ENCODE measurements at regions not wholly inside any gene's neighbourhood (a gene's known extent, or its start where the extent isn't known, plus 50 kb on each side); places are given as distances from the start of the nearest gene placed in this dataset.

- no peak for ATAC-seq
- Histone ChIP-seq H3K9ac (ENCODE audit: low read length) (no peak overlapping the region), H2AFZ (ENCODE audit: low read depth, low read length, poor library complexity, severe bottlenecking) (no peak overlapping the region), H3K9me3 (ENCODE audit: control insufficient read depth in 1 of 2, insufficient read depth in 1 of 2, low read depth in 1 of 2, low read length in 2 of 2) (peaks cover 15 to 40% of the 10 kb centered on the region in 2 experiments; a peak in 2 of 4 replicates), H3K9me2 (ENCODE audit: insufficient read depth) (no peaks in the 10 kb centered on the region), H4K20me1 (ENCODE audit: insufficient read depth) (no peaks in the 10 kb centered on the region), H3K27ac (ENCODE audit: low read depth, low read length) (no peak overlapping the region), H3K4me2 (ENCODE audit: low read length) (no peak overlapping the region), H3K79me2 (ENCODE audit: insufficient read depth, low read length) (no peaks in the 10 kb centered on the region), H3K4me3 (replicated peaks in 1 of 2; ENCODE audit: low read depth in 1 of 2, low read length in 2 of 2) (no peak overlapping the region), H3K36me3 (ENCODE audit: control insufficient read depth in 1 of 2, insufficient read depth in 2 of 2, low read length in 2 of 2) (no peaks in the 10 kb centered on the region), H3K27me3 (ENCODE audit: insufficient read depth, low read length) (no peaks in the 10 kb centered on the region), H3K4me1 (ENCODE audit: control insufficient read depth in 1 of 2, insufficient read depth in 2 of 2, low read length in 2 of 2) (no peaks in the 10 kb centered on the region)
- ChIA-PET CTCF (no interaction called here), POLR2A (no interaction called here), RAD21 (ENCODE audit: low non-redundant PET in 1 of 2, low total read pairs in 2 of 2, uncharacterized antibody in 2 of 2, unreplicated experiment in 2 of 2) (no interaction called here)
- BruUV-seq (replicated peaks) = no TSS peak
- no peak for DNase-seq (ENCODE audit: low read depth, low spot score)
- TF ChIP-seq ZNF274 (IDR thresholded peaks at IDR 0.05; ENCODE audit: low read depth, low read length) (no peak), SIN3A (IDR thresholded peaks at IDR 0.05; ENCODE audit: low read depth) (no peak), CBX3 (IDR thresholded peaks at IDR 0.05; ENCODE audit: low read depth) (no peak), FOSL1 (IDR thresholded peaks at IDR 0.05; ENCODE audit: low read depth) (no peak), POLR2A (IDR thresholded peaks at IDR 0.05; ENCODE audit: borderline replicate concordance, extremely low read depth, insufficient read depth, insufficient read length) (no peak), EZH2 (IDR thresholded peaks at IDR 0.05) (no peak), CEBPB (IDR thresholded peaks at IDR 0.05; ENCODE audit: low read depth) (no peak), EGR1 (IDR thresholded peaks at IDR 0.05; ENCODE audit: low read depth) (no peak), YY1 (IDR thresholded peaks at IDR 0.05; ENCODE audit: extremely low read depth, insufficient replicate concordance, low read depth, low read length) (no peak), POLR2AphosphoS5 (IDR thresholded peaks at IDR 0.05; ENCODE audit: low read depth, low read length) (no peak), CTCF (IDR thresholded peaks at IDR 0.05 in 2 of 3, conservative IDR thresholded peaks at IDR 0.05 in 1 of 3; ENCODE audit: borderline replicate concordance in 1 of 3, insufficient read depth in 1 of 3, low read depth in 2 of 3, low read length in 2 of 3) (no peak), ZBTB33 (IDR thresholded peaks at IDR 0.05; ENCODE audit: extremely low read depth, insufficient replicate concordance, low read length) (no peak), SP1 (IDR thresholded peaks at IDR 0.05; ENCODE audit: low read depth) (no peak), SRF (IDR thresholded peaks at IDR 0.05; ENCODE audit: low read depth) (no peak), ELF1 (IDR thresholded peaks at IDR 0.05; ENCODE audit: borderline replicate concordance, low read depth) (no peak), TCF7L2 (IDR thresholded peaks at IDR 0.05; ENCODE audit: borderline replicate concordance, extremely low read depth, insufficient read depth, insufficient read length) (no peak), MAX (IDR thresholded peaks at IDR 0.05) (no peak), ZFX (IDR thresholded peaks at IDR 0.05) (no peak), RAD21 (IDR thresholded peaks at IDR 0.05; ENCODE audit: low read depth) (no peak)
- intact Hi-C loops (cut with micrococcal nuclease) = no loop called here
Measured at GRCh38 chr15:24745290-24745689, 69.7 kb downstream of the NPAP1 start.
